ENCODE measurements at regions not wholly inside any gene's neighbourhood (a gene's known extent, or its start where the extent isn't known, plus 50 kb on each side); places are given as distances from the start of the nearest gene placed in this dataset.

DNA sequence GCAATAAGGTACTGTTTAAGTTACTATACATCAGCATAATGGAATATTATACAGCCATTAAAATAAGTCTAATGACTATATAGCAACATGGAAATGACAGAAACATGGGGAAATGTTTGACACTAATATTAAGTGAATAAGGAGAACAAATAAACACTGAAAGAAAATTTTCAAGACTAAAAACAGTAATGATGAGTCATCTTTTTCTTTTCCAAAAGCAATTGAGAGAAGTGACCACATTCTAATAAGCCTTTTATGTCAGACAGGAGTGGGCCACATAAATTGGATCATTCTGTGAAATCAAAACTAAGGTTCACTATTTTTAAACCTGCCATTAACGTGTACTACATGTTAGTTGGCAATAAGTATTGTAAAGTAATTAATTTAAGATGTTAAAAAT lies 187.5 kb downstream of the AHR start:
- DNase-seq (ENCODE audit: low read depth, low spot score), result no peak
- POLR2A ChIA-PET, result no interaction called here
- no peak overlapping the region for H3K4me3 ChIP-seq (ENCODE audit: low read depth, low read length)
- H3K27ac ChIP-seq (ENCODE audit: low read depth, low read length), result no peak overlapping the region
- CTCF ChIA-PET, result no interaction called here
- no peaks in the 10 kb centered on the region for H3K27me3 ChIP-seq (ENCODE audit: control insufficient read depth, insufficient read depth, low read length)
- TF ChIP-seq, protein P1, sequence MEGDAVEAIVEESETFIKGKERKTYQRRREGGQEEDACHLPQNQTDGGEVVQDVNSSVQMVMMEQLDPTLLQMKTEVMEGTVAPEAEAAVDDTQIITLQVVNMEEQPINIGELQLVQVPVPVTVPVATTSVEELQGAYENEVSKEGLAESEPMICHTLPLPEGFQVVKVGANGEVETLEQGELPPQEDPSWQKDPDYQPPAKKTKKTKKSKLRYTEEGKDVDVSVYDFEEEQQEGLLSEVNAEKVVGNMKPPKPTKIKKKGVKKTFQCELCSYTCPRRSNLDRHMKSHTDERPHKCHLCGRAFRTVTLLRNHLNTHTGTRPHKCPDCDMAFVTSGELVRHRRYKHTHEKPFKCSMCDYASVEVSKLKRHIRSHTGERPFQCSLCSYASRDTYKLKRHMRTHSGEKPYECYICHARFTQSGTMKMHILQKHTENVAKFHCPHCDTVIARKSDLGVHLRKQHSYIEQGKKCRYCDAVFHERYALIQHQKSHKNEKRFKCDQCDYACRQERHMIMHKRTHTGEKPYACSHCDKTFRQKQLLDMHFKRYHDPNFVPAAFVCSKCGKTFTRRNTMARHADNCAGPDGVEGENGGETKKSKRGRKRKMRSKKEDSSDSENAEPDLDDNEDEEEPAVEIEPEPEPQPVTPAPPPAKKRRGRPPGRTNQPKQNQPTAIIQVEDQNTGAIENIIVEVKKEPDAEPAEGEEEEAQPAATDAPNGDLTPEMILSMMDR (IDR thresholded peaks at IDR 0.05; ENCODE audit: low read depth, low read length), result no peak
- no peaks in the 10 kb centered on the region for H3K9me3 ChIP-seq (ENCODE audit: control insufficient read depth, insufficient read depth, low read length)

DNA sequence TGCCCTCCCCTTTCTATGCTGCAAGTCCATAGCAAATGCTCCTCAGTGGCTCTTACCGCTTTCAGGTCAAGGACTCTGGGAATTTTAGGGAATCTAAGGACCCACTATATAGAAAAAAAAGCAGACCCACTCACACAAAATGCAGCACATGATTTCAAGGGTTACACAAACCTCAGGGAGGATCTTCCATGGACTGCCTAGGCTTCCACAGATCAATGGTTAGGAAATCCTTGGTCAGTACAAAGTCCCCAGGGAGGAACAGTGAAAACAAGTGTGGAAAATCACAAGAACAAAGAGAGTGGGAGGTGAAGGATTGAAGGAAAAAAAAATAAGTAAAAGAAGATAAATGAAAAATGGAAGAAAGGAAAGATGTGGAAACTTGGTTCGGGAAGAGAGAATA lies 188.4 kb downstream of the AHR start:
- DNase-seq (ENCODE audit: low read depth, low spot score), result no peak
- Histone ChIP-seq H3K9me3 (ENCODE audit: control insufficient read depth, insufficient read depth, low read length) (no peaks in the 10 kb centered on the region), H3K4me3 (ENCODE audit: low read depth, low read length) (no peak overlapping the region), H3K27me3 (ENCODE audit: control insufficient read depth, insufficient read depth, low read length) (no peaks in the 10 kb centered on the region), H3K27ac (ENCODE audit: low read depth, low read length) (no peak overlapping the region)
- ChIA-PET CTCF (no interaction called here), POLR2A (no interaction called here)
- TF ChIP-seq, protein P1 (IDR thresholded peaks at IDR 0.05; ENCODE audit: low read depth, low read length), result no peak

DNA sequence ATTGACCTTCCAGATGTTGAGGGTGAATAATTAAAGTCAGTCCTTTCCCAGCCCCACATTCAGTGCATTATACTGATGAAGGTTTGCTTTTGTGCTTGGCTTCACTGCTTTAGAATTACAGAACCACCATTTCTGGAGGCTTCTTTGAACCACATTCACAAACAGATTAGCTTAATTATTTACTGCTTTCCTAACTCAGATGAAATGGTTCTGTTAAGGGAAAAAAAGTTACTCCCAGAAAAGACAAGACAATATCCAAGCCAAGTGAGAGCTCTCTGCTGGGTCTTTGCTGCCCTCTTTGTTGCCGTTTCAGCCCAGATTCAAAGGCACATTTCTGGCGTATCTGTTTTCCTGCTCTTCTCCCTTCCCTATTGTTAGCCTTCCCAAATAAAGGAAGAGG lies 188.9 kb downstream of the AHR start:
- DNase-seq (ENCODE audit: low read depth, low spot score), result no peak
- POLR2A ChIA-PET, result no interaction called here
- no peaks in the 10 kb centered on the region for H3K27me3 ChIP-seq (ENCODE audit: control insufficient read depth, insufficient read depth, low read length)
- H3K4me3 ChIP-seq (ENCODE audit: low read depth, low read length), result no peak overlapping the region
- CTCF ChIA-PET, result no interaction called here
- H3K9me3 ChIP-seq (ENCODE audit: control insufficient read depth, insufficient read depth, low read length), result no peaks in the 10 kb centered on the region
- TF ChIP-seq, protein P1 (IDR thresholded peaks at IDR 0.05; ENCODE audit: low read depth, low read length), result no peak
- H3K27ac ChIP-seq (ENCODE audit: low read depth, low read length), result no peak overlapping the region

DNA sequence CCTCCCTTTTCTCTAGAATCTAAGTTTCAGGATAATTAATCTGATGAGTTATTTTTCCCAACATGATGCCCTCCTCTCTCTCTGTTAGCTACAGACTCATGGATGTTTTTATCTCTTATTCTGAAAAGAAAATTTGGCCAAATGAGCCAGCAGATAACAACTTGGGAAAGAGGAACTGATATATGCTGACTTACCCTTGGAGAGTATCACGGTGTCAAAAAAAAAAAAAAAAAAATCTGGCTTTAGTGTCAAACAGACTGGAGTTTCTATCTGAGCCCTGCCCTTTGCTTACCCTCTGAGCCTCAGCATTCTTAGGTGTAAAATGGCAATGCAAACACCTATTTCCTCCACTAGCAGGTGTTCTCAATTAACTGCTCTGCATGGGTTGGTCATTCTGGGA lies 190.4 kb downstream of the AHR start:
- Histone ChIP-seq H3K27me3 (ENCODE audit: control insufficient read depth, insufficient read depth, low read length) (no peaks in the 10 kb centered on the region), H3K27ac (ENCODE audit: low read depth, low read length) (no peak overlapping the region), H3K4me3 (ENCODE audit: low read depth, low read length) (no peak overlapping the region), H3K9me3 (ENCODE audit: control insufficient read depth, insufficient read depth, low read length) (no peaks in the 10 kb centered on the region)
- POLR2A ChIA-PET, result no interaction called here
- DNase-seq (ENCODE audit: low read depth, low spot score), result no peak
- CTCF ChIA-PET, result no interaction called here
- TF ChIP-seq, protein P1 (IDR thresholded peaks at IDR 0.05; ENCODE audit: low read depth, low read length), result no peak

DNA sequence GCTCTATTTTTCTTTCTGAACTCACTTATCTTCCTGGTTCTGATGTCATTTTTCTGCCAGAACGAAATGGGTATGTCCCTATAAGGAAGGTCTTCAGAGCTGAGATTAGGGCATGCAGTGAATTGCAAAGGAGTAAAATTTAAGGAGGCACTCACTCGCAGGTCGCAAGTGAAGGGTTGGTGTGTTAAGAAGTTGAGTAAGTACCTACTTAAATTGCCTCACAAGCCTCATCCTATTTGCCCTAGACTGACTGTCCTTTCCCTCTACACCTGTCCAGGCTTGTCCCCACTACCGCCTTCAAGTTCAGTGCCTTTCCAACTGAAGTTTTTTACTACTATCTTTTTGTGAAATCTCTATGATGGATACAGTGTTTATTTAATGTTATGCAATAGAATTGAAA lies 191.5 kb downstream of the AHR start:
- ChIA-PET POLR2A (no interaction called here), CTCF (interaction anchor here (0.6 kb wide), 1 partner anchor 571 kb away, joined by 3 read pairs; no protein-coding TSS in a partner anchor)

More for the DNA sequence above, 191.5 kb downstream of the AHR start:
- no peak overlapping the region for H3K27ac ChIP-seq (ENCODE audit: low read depth, low read length)
- H3K9me3 ChIP-seq (ENCODE audit: control insufficient read depth, insufficient read depth, low read length), result no peaks in the 10 kb centered on the region
- H3K27me3 ChIP-seq (ENCODE audit: control insufficient read depth, insufficient read depth, low read length), result no peaks in the 10 kb centered on the region
- TF ChIP-seq, protein P1 (IDR thresholded peaks at IDR 0.05; ENCODE audit: low read depth, low read length), result no peak
- H3K4me3 ChIP-seq (ENCODE audit: low read depth, low read length), result no peak overlapping the region
- no peak for DNase-seq (ENCODE audit: low read depth, low spot score)
